IMR-90 (cell line): ENCODE measurements at regions not wholly inside any gene's neighbourhood (a gene's known extent, or its start where the extent isn't known, plus 50 kb on each side); places are given as distances from the start of the nearest gene placed in this dataset.

Source experiments
- ATAC-seq: fragments of 200-7000 bp; cut with Tn5 transposase; 2 replicates; pipeline ENCODE4 v1.9.1; 2020; ENCODE audit warnings: low read depth, mild to moderate bottlenecking, moderate library complexity
- BruUV-seq: library from RNA; stranded (reverse); fragments of 400-500 nt; replicated peaks from 2 replicates; lab custom pipeline; 2021; lab: Mats Ljungman, UMichigan
- CTCF ChIA-PET: fragments of 300-600 bp; formaldehyde crosslinking; extraction: SDS; loops from one replicate; lab custom pipeline; 2021; ENCODE audit warnings: antibody characterized with exemption; lab: Yijun Ruan, JAX
- POLR2A ChIA-PET: fragments of 300-600 bp; sonication (Branson Sonifier 250); formaldehyde crosslinking; loops from one replicate; lab custom pipeline; 2022; ENCODE audit warnings: antibody characterized with exemption; ENCODE audit not compliant: unreplicated experiment; lab: Charles Lee
- DNase-seq: peaks from one replicate; pipeline ENCODE4 v3.0.0; 2013
- H2AFZ ChIP-seq: replicated peaks from 2 replicates; pipeline ENCODE3; 2013; ENCODE audit warnings: low read length, mild to moderate bottlenecking; ENCODE audit not compliant: poor library complexity
- H2AK5ac ChIP-seq: 2 replicates; pipeline ENCODE4 v1.6.1; 2013; ENCODE audit warnings: low read depth, low read length, inconsistent platforms
- H2AK9ac ChIP-seq: replicated peaks from 2 replicates; pipeline ENCODE3; 2013; ENCODE audit warnings: mild to moderate bottlenecking, low read depth, low read length, moderate library complexity; ENCODE audit not compliant: poor library complexity
- H2BK120ac ChIP-seq: 2 replicates; pipeline ENCODE4 v1.6.1; 2013; ENCODE audit warnings: low read depth, low read length, inconsistent platforms
- H2BK15ac ChIP-seq: 3 replicates; pipeline ENCODE4 v1.6.1; 2013; ENCODE audit warnings: low read depth, low read length, inconsistent platforms
- H2BK20ac ChIP-seq: 2 replicates; pipeline ENCODE4 v1.6.1; 2013; ENCODE audit warnings: low read depth, mild to moderate bottlenecking, inconsistent platforms, low read length, moderate library complexity
- H2BK5ac ChIP-seq: 2 replicates; pipeline ENCODE4 v1.6.1; 2013; ENCODE audit warnings: mild to moderate bottlenecking, low read depth, low read length, inconsistent platforms; ENCODE audit not compliant: poor library complexity, severe bottlenecking
- H3K14ac ChIP-seq: replicated peaks from 2 replicates; pipeline ENCODE4 v1.6.1; 2013; ENCODE audit warnings: low read depth, low read length, inconsistent platforms
- H3K18ac ChIP-seq: 2 replicates; pipeline ENCODE4 v1.6.1; 2013; ENCODE audit warnings: low read depth, low read length, control low read depth
- H3K23ac ChIP-seq: 2 replicates; pipeline ENCODE4 v1.6.1; 2013; ENCODE audit warnings: low read depth, low read length, inconsistent platforms
- H3K27ac ChIP-seq: 2 replicates; pipeline ENCODE4 v1.5.1; 2013; ENCODE audit warnings: mild to moderate bottlenecking, control low read depth, low read length; ENCODE audit not compliant: insufficient read depth
- H3K27me3 ChIP-seq: 2 replicates; pipeline ENCODE4 v1.6.1; 2013; ENCODE audit warnings: low read length; ENCODE audit not compliant: control insufficient read depth, insufficient read depth
- H3K36me3 ChIP-seq: 2 replicates; pipeline ENCODE4 v1.6.1; 2013; ENCODE audit warnings: low read length, mixed read lengths; ENCODE audit not compliant: control insufficient read depth, insufficient read depth
- H3K4ac ChIP-seq: 2 replicates; pipeline ENCODE4 v1.6.1; 2013; ENCODE audit warnings: low read depth, low read length, inconsistent platforms
- H3K4me1 ChIP-seq: 2 replicates; pipeline ENCODE4 v1.6.1; 2013; ENCODE audit warnings: low read length, mixed read lengths; ENCODE audit not compliant: control insufficient read depth, insufficient read depth
- H3K4me2 ChIP-seq: 2 replicates; pipeline ENCODE4 v1.6.1; 2013; ENCODE audit warnings: low read depth, mild to moderate bottlenecking, control low read depth, low read length, moderate library complexity
- H3K4me3 ChIP-seq: 2 replicates; pipeline ENCODE4 v1.5.1; 2013; ENCODE audit warnings: low read depth, mild to moderate bottlenecking, control low read depth, low read length, moderate library complexity; ENCODE audit not compliant: insufficient read depth
- H3K56ac ChIP-seq: 2 replicates; pipeline ENCODE4 v1.6.1; 2013; ENCODE audit warnings: low read length, inconsistent platforms; ENCODE audit not compliant: insufficient read depth; ENCODE audit errors: extremely low read depth
- H3K79me1 ChIP-seq, 2 experiments: 2 replicates each; pipeline ENCODE4 v1.6.1; 2013; ENCODE audit warnings: low read length in 2 of 2, inconsistent platforms in 1 of 2, low read depth in 1 of 2
- H3K9ac ChIP-seq: 2 replicates; pipeline ENCODE4 v1.6.1; 2013; ENCODE audit warnings: low read depth, low read length, control low read depth
- H3K9me1 ChIP-seq: 2 replicates; pipeline ENCODE4 v1.6.1; 2013; ENCODE audit warnings: low read length, inconsistent platforms; ENCODE audit not compliant: insufficient read depth
- H3K9me3 ChIP-seq: 2 replicates; pipeline ENCODE4 v1.6.1; 2013; ENCODE audit warnings: low read length; ENCODE audit not compliant: control insufficient read depth, insufficient read depth
- H4K20me1 ChIP-seq: 2 replicates; pipeline ENCODE4 v1.6.1; 2013; ENCODE audit warnings: low read length, inconsistent platforms; ENCODE audit not compliant: insufficient read depth
- H4K5ac ChIP-seq: 2 replicates; pipeline ENCODE4 v1.6.1; 2013; ENCODE audit warnings: mild to moderate bottlenecking, low read depth, low read length, control low read depth
- H4K8ac ChIP-seq, 2 experiments: 2 replicates each; pipeline ENCODE4 v1.6.1; 2013; ENCODE audit warnings: low read depth in 2 of 2, low read length in 2 of 2, control low read depth in 1 of 2, inconsistent platforms in 1 of 2
- H4K91ac ChIP-seq: 2 replicates; pipeline ENCODE4 v1.6.1; 2013; ENCODE audit warnings: low read depth, low read length, inconsistent platforms; ENCODE audit not compliant: insufficient read depth
- RAD21 ChIP-seq: IDR thresholded peaks from 2 replicates; pipeline ENCODE4 v1.6.1; 2012; ENCODE audit warnings: low read length, improper control_type of control experiment
- WGBS, 2 experiments: methylation state at CpG; one replicate each; pipeline versions ENCODE4 v1.1.5 to v1.1.7; 2013; ENCODE audit warnings: missing lambda C conversion rate in 2 of 2; ENCODE audit not compliant: insufficient read length in 1 of 2; ENCODE audit errors: extremely low coverage in 2 of 2; 5-methylcytosine and 5-hydroxymethylcytosine counted together
- dilution Hi-C: fragments of 300-500 bp; cut with HindIII; formaldehyde crosslinking; loops from one replicate; pipeline ENCODE4 v1.14.3; 2018; ENCODE audit warnings: low sequenced_read_pairs; ENCODE audit not compliant: unreplicated experiment
- in situ Hi-C: fragments of 300-500 bp; cut with MboI; formaldehyde crosslinking; loops from 3 replicates; pipeline ENCODE4 v1.14.3; 2019; ENCODE audit warnings: low sequenced_read_pairs, inconsistent platforms, mixed read lengths
- intact Hi-C: fragments of 100-400 bp; cut with micrococcal nuclease; formaldehyde crosslinking; loops from 2 replicates; pipeline ENCODE4 v1.10.0; 2022

DNA sequence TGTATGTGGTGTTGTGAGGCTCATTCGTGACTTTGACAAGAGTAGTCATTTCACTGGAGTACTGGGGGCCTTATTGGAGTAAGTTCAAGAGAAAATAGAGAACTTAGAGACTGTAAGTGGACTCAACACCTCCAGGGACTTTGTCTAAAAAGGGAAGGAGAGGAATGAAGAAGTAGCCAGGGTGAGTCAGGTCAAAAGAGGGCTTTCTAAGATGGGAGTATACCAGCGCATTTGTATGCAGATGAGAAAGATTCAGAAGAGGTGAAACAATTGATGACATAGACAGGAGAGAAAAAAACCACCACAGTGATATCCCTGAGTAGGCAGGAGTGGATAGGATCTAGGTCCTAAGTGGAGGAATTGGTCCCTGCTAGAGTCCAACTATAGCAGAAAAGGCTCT, 246.8 kb downstream of the IKZF2 start:
- Histone ChIP-seq H3K9me3 (no peaks in the 10 kb centered on the region), H2AK5ac (no peak overlapping the region), H2BK120ac (no peak overlapping the region), H3K4me2 (no peak overlapping the region), H3K4me3 (no peak overlapping the region), H3K23ac (no peak overlapping the region), H3K4me1 (no peaks in the 10 kb centered on the region), H4K91ac (no peak overlapping the region), H4K5ac (no peak overlapping the region), H2AK9ac (no peak overlapping the region), H2AFZ (no peak overlapping the region), H3K27me3 (no peaks in the 10 kb centered on the region), H3K9ac (no peak overlapping the region), H2BK5ac (no peak overlapping the region), H3K56ac (no peak overlapping the region), H3K4ac (no peak overlapping the region), H3K9me1 (no peaks in the 10 kb centered on the region), H3K14ac (no peak overlapping the region), H2BK20ac (no peak overlapping the region), H3K27ac (no peak overlapping the region), H3K79me1 (no peaks in the 10 kb centered on the region), H3K18ac (no peak overlapping the region), H3K36me3 (no peaks in the 10 kb centered on the region), H4K20me1 (no peaks in the 10 kb centered on the region), H4K8ac (no peak overlapping the region), H2BK15ac (no peak overlapping the region)
- no peak for TF ChIP-seq RAD21
- CTCF ChIA-PET, result no interaction called here
- WGBS, 2 experiments, result no CpG with 5 or more reads among the region's 2 CpGs
- DNase-seq (no peak), ATAC-seq (no peak)
- BruUV-seq, result no TSS peak
- in situ Hi-C loops (no loop called here), intact Hi-C loops (no loop called here), dilution Hi-C loops (no loop called here)
- POLR2A ChIA-PET, result no interaction called here
